ENCODE measurements at regions not wholly inside any gene's neighbourhood (a gene's known extent, or its start where the extent isn't known, plus 50 kb on each side); places are given as distances from the start of the nearest gene placed in this dataset.

- TF ChIP-seq CTCF (IDR thresholded peaks at IDR 0.05) (no peak), POLR2A (IDR thresholded peaks at IDR 0.05) (no peak)
Observed at GRCh38 chr16:65998443-65998842, 368.0 kb upstream of the CDH5 start.

Data from uterus (tissue), 2 donors.